ENCODE measurements at regions not wholly inside any gene's neighbourhood (a gene's known extent, or its start where the extent isn't known, plus 50 kb on each side); places are given as distances from the start of the nearest gene placed in this dataset.

DNA sequence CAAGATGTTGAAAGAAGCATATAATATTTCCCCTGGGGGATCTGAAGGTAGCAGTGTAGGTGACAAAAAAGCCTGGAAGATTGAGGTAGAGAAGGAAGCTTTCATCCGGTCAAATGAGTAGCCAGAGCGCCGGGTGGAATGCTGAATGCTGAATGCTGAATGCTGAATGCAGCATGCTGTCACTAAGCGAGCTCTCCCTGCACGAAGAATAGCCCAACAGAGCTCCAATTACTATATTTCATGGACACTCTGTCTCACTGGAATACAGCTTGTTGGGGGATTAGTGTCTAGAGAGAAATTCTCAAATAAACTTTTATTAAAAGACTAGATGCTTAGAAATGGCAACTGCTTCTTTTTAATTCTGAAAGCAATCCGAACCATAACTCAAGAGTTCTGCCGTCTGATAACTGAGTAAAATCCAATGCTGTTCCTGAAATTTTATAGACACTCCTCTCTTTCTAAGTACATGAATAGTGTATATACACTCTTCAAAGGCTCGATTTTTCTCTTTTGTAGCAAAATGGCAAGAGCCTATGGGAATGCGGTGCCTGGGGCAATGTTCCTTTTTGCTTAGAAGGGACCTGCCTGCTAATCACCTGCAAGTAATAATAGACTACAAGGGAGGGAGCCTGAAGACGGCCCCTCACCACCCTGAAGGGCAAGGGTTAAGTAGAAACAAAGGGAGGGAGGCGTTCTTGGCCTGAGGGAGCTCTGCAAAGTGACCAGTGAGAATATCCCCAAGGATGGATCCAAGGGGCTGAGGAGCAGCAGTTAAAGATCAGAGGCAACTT, 203.7 kb upstream of the ESRRG start:
- POLR2A ChIA-PET, result no interaction called here
- CTCF ChIA-PET, result no interaction called here
- no peak for DNase-seq (ENCODE audit: low read depth, low spot score)
- no peak overlapping the region for H3K4me3 ChIP-seq (ENCODE audit: low read depth, low read length)
- TF ChIP-seq, protein P1, sequence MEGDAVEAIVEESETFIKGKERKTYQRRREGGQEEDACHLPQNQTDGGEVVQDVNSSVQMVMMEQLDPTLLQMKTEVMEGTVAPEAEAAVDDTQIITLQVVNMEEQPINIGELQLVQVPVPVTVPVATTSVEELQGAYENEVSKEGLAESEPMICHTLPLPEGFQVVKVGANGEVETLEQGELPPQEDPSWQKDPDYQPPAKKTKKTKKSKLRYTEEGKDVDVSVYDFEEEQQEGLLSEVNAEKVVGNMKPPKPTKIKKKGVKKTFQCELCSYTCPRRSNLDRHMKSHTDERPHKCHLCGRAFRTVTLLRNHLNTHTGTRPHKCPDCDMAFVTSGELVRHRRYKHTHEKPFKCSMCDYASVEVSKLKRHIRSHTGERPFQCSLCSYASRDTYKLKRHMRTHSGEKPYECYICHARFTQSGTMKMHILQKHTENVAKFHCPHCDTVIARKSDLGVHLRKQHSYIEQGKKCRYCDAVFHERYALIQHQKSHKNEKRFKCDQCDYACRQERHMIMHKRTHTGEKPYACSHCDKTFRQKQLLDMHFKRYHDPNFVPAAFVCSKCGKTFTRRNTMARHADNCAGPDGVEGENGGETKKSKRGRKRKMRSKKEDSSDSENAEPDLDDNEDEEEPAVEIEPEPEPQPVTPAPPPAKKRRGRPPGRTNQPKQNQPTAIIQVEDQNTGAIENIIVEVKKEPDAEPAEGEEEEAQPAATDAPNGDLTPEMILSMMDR (IDR thresholded peaks at IDR 0.05; ENCODE audit: insufficient read depth, low read length, missing control alignments), result no peak

DNA sequence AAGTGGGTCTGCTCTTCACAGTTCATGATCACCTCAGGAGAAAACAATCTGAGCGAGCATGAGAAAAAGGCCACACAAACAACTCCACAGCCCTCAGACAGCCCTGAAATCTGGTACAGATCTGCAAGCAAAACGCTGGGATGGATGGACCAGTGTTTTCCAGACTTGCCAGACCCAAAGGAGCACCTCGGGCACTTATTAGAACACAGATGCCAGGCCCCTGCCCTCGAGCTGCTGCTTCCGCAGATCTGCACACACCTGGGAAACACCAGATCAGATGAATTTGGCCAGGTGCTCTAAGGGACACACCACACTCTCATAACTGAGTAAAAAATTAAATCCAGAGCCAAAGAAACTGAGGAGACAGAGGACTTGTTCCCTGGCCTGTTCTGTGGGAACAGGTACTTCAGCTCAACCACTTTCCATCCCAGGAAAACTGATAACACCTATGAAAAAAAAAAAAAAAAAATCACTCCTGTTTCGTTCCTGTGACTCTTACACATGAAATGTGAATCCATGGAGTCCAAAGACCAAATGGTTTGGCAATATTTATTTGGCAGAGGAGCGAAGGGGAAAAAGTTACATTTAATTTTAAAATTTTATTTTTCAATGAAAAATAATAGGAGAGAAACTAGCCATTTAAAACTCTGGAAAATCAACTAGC, 202.9 kb upstream of the ESRRG start:
- H3K4me3 ChIP-seq (ENCODE audit: low read depth, low read length), result no peak overlapping the region
- ChIA-PET CTCF (no interaction called here), POLR2A (no interaction called here)
- DNase-seq (ENCODE audit: low read depth, low spot score), result no peak
- TF ChIP-seq, protein P1 (IDR thresholded peaks at IDR 0.05; ENCODE audit: insufficient read depth, low read length, missing control alignments), result no peak

DNA sequence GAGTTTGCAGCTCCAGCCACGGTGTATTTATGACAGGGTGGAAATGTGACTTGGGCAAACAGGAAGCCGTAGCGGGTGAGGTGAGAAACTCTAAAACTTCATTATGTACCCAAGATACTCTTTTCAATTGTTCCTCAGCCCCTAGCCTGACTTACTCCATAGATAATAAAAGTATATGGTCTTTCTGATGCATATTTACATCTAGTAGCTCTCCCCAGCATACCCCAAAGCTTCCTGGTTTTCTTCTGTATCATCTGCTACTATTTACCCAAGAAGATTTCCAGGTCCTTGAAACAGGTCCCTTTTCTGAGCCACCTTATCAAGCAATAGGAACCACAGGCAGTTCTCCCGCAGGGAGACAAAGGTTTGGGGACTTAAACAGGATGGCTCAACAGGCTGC, 201.5 kb upstream of the ESRRG start:
- DNase-seq (ENCODE audit: low read depth, low spot score), result no peak
- ChIA-PET CTCF (no interaction called here), POLR2A (no interaction called here)
- no peak overlapping the region for H3K4me3 ChIP-seq (ENCODE audit: low read depth, low read length)
- TF ChIP-seq, protein P1 (IDR thresholded peaks at IDR 0.05; ENCODE audit: insufficient read depth, low read length, missing control alignments), result no peak

DNA sequence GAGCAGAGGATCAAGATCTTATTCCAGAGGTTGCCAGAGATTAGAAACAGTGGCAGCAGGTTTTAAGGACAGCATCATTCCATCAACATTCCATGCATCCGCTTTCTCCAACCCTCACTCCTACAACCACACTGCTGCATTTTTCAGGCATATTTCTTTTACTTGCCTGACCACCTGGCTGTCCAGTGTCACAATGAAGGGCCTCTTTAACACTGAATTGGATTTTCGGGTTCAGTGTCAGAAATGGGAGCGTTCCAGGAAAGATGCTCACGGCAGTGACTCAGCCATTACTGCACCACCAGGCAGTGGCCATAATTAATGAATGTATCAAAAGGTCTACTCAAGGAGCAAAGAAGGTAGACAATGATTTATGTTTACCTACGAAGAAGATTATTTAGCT, 200.4 kb upstream of the ESRRG start:
- DNase-seq (ENCODE audit: low read depth, low spot score), result no peak
- TF ChIP-seq, protein P1 (IDR thresholded peaks at IDR 0.05; ENCODE audit: insufficient read depth, low read length, missing control alignments), result no peak
- CTCF ChIA-PET, result no interaction called here
- POLR2A ChIA-PET, result no interaction called here
- H3K4me3 ChIP-seq (ENCODE audit: low read depth, low read length), result no peak overlapping the region

DNA sequence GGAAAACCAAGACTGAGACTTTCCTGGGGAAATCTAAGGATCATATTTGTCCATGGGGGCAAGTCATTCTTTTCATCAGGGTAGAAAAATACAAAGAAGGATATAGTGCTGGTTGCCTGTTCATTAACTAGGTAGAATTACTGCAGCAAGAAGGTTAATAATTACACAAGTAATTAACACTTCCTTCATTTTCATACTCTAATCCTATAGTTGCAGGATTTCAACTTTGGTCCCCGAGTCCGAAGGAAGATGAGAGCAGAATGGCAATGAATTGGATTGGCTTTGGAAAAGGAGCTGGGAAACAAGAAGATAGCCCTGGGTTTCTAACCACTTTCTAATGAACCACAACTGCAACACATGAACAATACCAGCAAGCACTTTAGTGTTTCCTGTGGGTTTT, 199.2 kb upstream of the ESRRG start:
- TF ChIP-seq, protein P1 (IDR thresholded peaks at IDR 0.05; ENCODE audit: insufficient read depth, low read length, missing control alignments), result no peak
- ChIA-PET CTCF (no interaction called here), POLR2A (no interaction called here)
- no peak for DNase-seq (ENCODE audit: low read depth, low spot score)
- H3K4me3 ChIP-seq (ENCODE audit: low read depth, low read length), result no peak overlapping the region

DNA sequence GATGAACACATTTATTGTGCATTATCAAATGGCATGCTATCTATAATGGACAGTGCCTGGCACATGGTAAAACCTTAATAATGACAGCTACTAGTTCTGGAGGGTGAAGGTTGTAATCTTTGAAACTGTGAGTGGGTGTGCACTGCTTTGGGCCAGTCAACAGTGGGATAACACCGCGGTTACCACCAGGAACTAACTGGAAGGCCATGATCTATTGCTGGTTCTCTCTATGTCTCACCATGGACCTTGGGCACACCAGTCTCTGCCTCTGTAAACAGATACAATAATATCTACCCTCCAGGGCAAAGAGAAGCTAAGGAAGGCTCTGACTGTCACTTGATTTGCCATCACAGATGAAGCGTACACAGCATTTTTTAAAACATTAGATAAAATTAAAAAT, 198.6 kb upstream of the ESRRG start:
- POLR2A ChIA-PET, result no interaction called here
- TF ChIP-seq, protein P1 (IDR thresholded peaks at IDR 0.05; ENCODE audit: insufficient read depth, low read length, missing control alignments), result no peak
- no peak for DNase-seq (ENCODE audit: low read depth, low spot score)
- H3K4me3 ChIP-seq (ENCODE audit: low read depth, low read length), result no peak overlapping the region
- CTCF ChIA-PET, result no interaction called here
